Tibial artery (tissue), 4 donors: ENCODE measurements at regions not wholly inside any gene's neighbourhood (a gene's known extent, or its start where the extent isn't known, plus 50 kb on each side); places are given as distances from the start of the nearest gene placed in this dataset.

Source experiments
- DNase-seq, 2 donors: peaks; one replicate each; pipeline ENCODE4 v3.0.0-alpha.2; 2019
- H3K27ac ChIP-seq, 2 donors: fragments of 200-600 bp; sonication (generic) in 1 of 2; 1 replicate in 1 of 2; 2 replicates in 1 of 2; pipeline ENCODE4 v1.5.1; 2018 to 2019; ENCODE audit warnings: mild to moderate bottlenecking in 1 of 2
- H3K27me3 ChIP-seq, 2 donors: fragments of 200-600 bp; sonication (generic) in 1 of 2; one replicate each; pipeline versions ENCODE4 v1.5.1 to v1.6.0; 2016 to 2019
- H3K36me3 ChIP-seq, 3 donors: fragments of 200-600 bp; sonication (generic) in 2 of 3; one replicate each; pipeline ENCODE4 v1.5.1; 2016 to 2019; ENCODE audit warnings: mild to moderate bottlenecking in 2 of 3
- H3K4me1 ChIP-seq, 4 donors: fragments of 200-600 bp; sonication (generic) in 2 of 4; 1 replicate in 3 of 4; 2 replicates in 1 of 4; pipeline ENCODE4 v1.5.1; 2016 to 2019
- H3K4me3 ChIP-seq, 2 donors: fragments of 200-600 bp; sonication (generic) in 1 of 2; 1 replicate in 1 of 2; 2 replicates in 1 of 2; pipeline ENCODE4 v1.5.1; 2018 to 2019; ENCODE audit warnings: mild to moderate bottlenecking in 2 of 2
- H3K9me3 ChIP-seq, 3 donors: fragments of 200-600 bp; sonication (generic) in 1 of 3; one replicate each; pipeline ENCODE4 v1.5.1; 2016 to 2019
- CTCF ChIP-seq, 2 experiments: fragments of 200-600 bp in 1 of 2; fragments of 450-650 bp in 1 of 2; IDR thresholded peaks; one replicate each; pipeline ENCODE4 v1.5.1; 2017 to 2019; ENCODE audit warnings: antibody characterized with exemption in 2 of 2, mild to moderate bottlenecking in 1 of 2, moderate library complexity in 1 of 2
- intact Hi-C: fragments of 100-400 bp; cut with DNase I; formaldehyde crosslinking; loops from one replicate; pipeline ENCODE4 v1.15.0; 2023; ENCODE audit warnings: low total_unique reads

DNA sequence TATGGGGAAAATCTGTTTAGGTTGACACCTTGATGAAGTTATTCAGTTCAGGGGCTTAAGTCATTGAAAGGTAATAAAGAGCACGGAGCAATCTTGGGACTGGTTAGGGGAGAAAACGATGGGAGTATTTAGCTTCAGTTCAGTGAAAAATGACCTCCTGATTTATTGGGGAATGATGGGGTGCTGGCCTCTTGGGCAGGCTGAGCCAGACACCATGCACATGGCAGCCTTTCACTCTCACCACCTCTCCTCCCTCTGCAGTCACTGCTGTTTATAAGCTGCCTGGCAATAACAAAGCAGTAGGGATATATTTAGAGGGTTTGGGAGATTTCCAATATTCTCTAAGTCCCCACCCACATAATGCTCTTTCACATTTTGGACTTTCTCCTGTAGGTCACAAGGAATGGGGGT is 140.5 kb upstream of the HS3ST2 start:
- Histone ChIP-seq H3K27me3 (peaks cover 0 to 8% of the 10 kb centered on the region in 2 donors), H3K36me3 (no peaks in the 10 kb centered on the region), H3K9me3 (no peaks in the 10 kb centered on the region), H3K4me3 (no peak overlapping the region), H3K27ac (no peak overlapping the region), H3K4me1 (peaks cover 0 to 14% (median 0%) of the 10 kb centered on the region in 4 donors)
- intact Hi-C loops: loop anchor here (10.0 kb wide), 3 partner anchors 391 to 1769 kb away; partner anchors contain the start of genes DCUN1D3, DNAH3, LDAF1 and LYRM1
- DNase-seq: peak in 1 of 2 donors; percentile 53
- no peak for TF ChIP-seq CTCF (IDR thresholded peaks at IDR 0.05)

GRCh38 chr16:22674832-22675191 is 139.2 kb upstream of the HS3ST2 start:
- Histone ChIP-seq H3K36me3 (no peaks in the 10 kb centered on the region), H3K27ac (no peak overlapping the region), H3K27me3 (peaks cover 0 to 5% of the 10 kb centered on the region in 2 donors), H3K4me3 (no peak overlapping the region), H3K4me1 (peaks cover 0 to 14% (median 0%) of the 10 kb centered on the region in 4 donors), H3K9me3 (no peaks in the 10 kb centered on the region)
- TF ChIP-seq CTCF (IDR thresholded peaks at IDR 0.05): no peak
- intact Hi-C loops: loop anchor here (5.0 to 10.0 kb wide), 4 partner anchors 272 to 1770 kb away; partner anchors contain the start of genes DCUN1D3, DNAH3, LDAF1 and LYRM1
- DNase-seq: peak in 1 of 2 donors; percentile 61

GRCh38 chr16:22675745-22676540 is 138.0 kb upstream of the HS3ST2 start:
- Histone ChIP-seq H3K4me1 (peaks cover 0 to 14% (median 1%) of the 10 kb centered on the region in 4 donors), H3K27ac (no peak overlapping the region), H3K27me3 (peaks cover 0 to 5% of the 10 kb centered on the region in 2 donors), H3K36me3 (no peaks in the 10 kb centered on the region), H3K9me3 (no peaks in the 10 kb centered on the region), H3K4me3 (no peak overlapping the region)
- DNase-seq: peak in 1 of 2 donors; percentile 24
- no peak for TF ChIP-seq CTCF (IDR thresholded peaks at IDR 0.05)
- intact Hi-C loops: loop anchor here (5.0 to 10.0 kb wide), 4 partner anchors 271 to 1771 kb away; partner anchors contain the start of genes DCUN1D3, DNAH3, LDAF1 and LYRM1

GRCh38 chr16:22677024-22677830 is 136.7 kb upstream of the HS3ST2 start:
- DNase-seq: peak in 1 of 2 donors; percentile 65
- H3K36me3 ChIP-seq: no peaks in the 10 kb centered on the region
- intact Hi-C loops: loop anchor here (5.0 to 10.0 kb wide), 4 partner anchors 270 to 1772 kb away; partner anchors contain the start of genes DCUN1D3, DNAH3, LDAF1 and LYRM1
- peaks cover 0 to 5% of the 10 kb centered on the region in 2 donors for H3K27me3 ChIP-seq
- no peak for TF ChIP-seq CTCF (IDR thresholded peaks at IDR 0.05)
- no peak overlapping the region for H3K27ac ChIP-seq
- no peak overlapping the region for H3K4me3 ChIP-seq
- peaks cover 0 to 14% (median 1%) of the 10 kb centered on the region in 4 donors for H3K4me1 ChIP-seq
- H3K9me3 ChIP-seq: no peaks in the 10 kb centered on the region

DNA sequence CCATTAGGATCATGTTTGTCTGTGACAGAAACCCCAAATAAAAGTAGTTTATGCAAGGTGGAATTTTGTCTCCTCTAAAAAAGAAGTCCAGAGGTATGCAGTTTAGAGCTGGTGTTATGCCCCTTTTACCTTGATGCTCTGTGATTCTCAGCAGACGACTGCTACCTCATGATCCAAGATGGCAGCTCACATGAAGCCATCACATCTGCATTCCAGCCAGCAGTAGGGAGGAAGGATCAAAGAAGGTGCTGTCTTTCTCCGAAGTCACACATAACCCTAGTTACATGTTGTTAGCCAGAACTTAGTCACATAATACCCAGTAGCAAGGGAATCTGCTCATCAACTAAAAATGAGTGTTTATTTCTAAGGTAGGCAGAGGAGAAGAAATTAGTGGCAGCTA is 135.7 kb upstream of the HS3ST2 start:
- no peak for DNase-seq
- Histone ChIP-seq H3K4me1 (peaks cover 0 to 6% (median 1%) of the 10 kb centered on the region in 4 donors), H3K9me3 (no peaks in the 10 kb centered on the region), H3K27ac (no peak overlapping the region), H3K4me3 (no peak overlapping the region), H3K36me3 (no peaks in the 10 kb centered on the region), H3K27me3 (peaks cover 0 to 5% of the 10 kb centered on the region in 2 donors)
- intact Hi-C loops: loop anchor here (5.0 to 10.0 kb wide), 4 partner anchors 269 to 1774 kb away; partner anchors contain the start of genes DCUN1D3, DNAH3, LDAF1 and LYRM1
- no peak for TF ChIP-seq CTCF (IDR thresholded peaks at IDR 0.05)
